ENCODE measurements at regions not wholly inside any gene's neighbourhood (a gene's known extent, or its start where the extent isn't known, plus 50 kb on each side); places are given as distances from the start of the nearest gene placed in this dataset.
A peak's percentile ranks its signal among the peaks of the same experiment; 100 is the strongest.

DNA sequence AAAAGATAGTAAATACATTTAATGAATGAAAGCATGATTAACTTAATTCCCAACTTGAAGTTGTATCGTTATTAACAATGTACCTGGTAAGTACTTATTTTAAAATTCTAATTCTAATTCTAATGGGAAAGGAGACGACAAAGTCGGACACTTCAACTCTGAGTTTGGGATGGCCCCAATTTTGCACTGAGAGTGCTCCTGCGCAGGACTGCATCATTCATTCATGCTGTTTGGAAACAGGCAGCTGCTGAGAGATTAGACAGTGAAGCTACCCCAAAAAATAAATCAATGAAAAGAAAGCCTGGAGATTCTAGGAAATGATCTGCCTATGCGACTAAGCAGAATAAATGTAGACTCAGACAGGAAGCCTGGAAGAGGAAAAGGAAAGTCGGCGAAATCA lies 141.7 kb upstream of the VKORC1L1 start:
- Histone ChIP-seq H4K20me1 (replicated peaks in 1 of 2; ENCODE audit: control insufficient read depth in 1 of 2, insufficient read depth in 2 of 2, low read length in 2 of 2) (no peaks in the 10 kb centered on the region), H3K79me2 (ENCODE audit: control insufficient read depth in 1 of 2, insufficient read depth in 2 of 2, low read length in 2 of 2) (no peaks in the 10 kb centered on the region), H4K8ac (ENCODE audit: extremely low read depth, insufficient read depth, low read length) (peak overlapping the region; percentile 87), H3K23ac (ENCODE audit: insufficient read length) (no peak overlapping the region), H2AK5ac (ENCODE audit: low read depth, low read length) (no peak overlapping the region), H2BK12ac (ENCODE audit: low read depth, low read length) (no peak overlapping the region), H3K36me3 (ENCODE audit: control insufficient read depth in 2 of 4, insufficient read depth in 4 of 4, low read length in 3 of 4) (no peaks in the 10 kb centered on the region; a peak in 1 of 8 replicates), H3K18ac (ENCODE audit: extremely low read depth, low read length) (no peak overlapping the region), H3K14ac (ENCODE audit: insufficient read length) (no peak overlapping the region), H3K23me2 (ENCODE audit: low read depth, low read length) (peaks cover 5% of the 10 kb centered on the region; the same call in 1 of the 2 replicates), H3K4me3 (ENCODE audit: extremely low read depth in 1 of 4, insufficient read depth in 2 of 4, low read depth in 3 of 4, low read length in 4 of 4) (peak overlapping the region; percentile 35 to 67 (median 65)), H2AFZ (ENCODE audit: low read length) (peak overlapping the region; percentile 28; the same call in 1 of the 2 replicates), H3K4me2 (ENCODE audit: insufficient read depth in 1 of 2, low read depth in 2 of 2, low read length in 2 of 2) (peak overlapping the region; percentile 59 to 82), H2BK20ac (ENCODE audit: low read length) (no peak overlapping the region), H3K27me3 (replicated peaks in 1 of 4; ENCODE audit: control insufficient read depth in 3 of 4, extremely low read depth in 1 of 4, insufficient read depth in 3 of 4, low read length in 3 of 4) (no peaks in the 10 kb centered on the region), H3K4ac (replicated peaks; ENCODE audit: insufficient read length, low read depth, low read length) (no peak overlapping the region), H2BK15ac (ENCODE audit: low read length) (no peak overlapping the region), H3K27ac (ENCODE audit: low read depth, low read length) (no peak overlapping the region), H4K5ac (ENCODE audit: insufficient read length, low read depth, low read length) (no peak overlapping the region), H3K9ac (replicated peaks in 1 of 4; ENCODE audit: extremely low read depth in 1 of 4, low read depth in 3 of 4, low read length in 3 of 4) (peak overlapping the region in 2 of 4 experiments; percentile 38 to 39; a peak in 3 of 7 replicates), H3K79me1 (ENCODE audit: low read depth, low read length) (no peaks in the 10 kb centered on the region), H3K4me1 (replicated peaks in 1 of 4; ENCODE audit: control insufficient read depth in 3 of 4, insufficient read depth in 4 of 4, low read length in 3 of 4) (no peaks in the 10 kb centered on the region), H2BK120ac (replicated peaks; ENCODE audit: low read depth, low read length) (no peak overlapping the region), H3K56ac (replicated peaks; ENCODE audit: insufficient read length, low read depth, low read length) (no peak overlapping the region), H3K9me3 (ENCODE audit: insufficient read depth in 2 of 2, low read depth in 1 of 2, low read length in 1 of 2) (no peaks in the 10 kb centered on the region), H2BK5ac (ENCODE audit: low read depth, low read length) (no peak overlapping the region), H4K91ac (replicated peaks; ENCODE audit: insufficient read length, low read length) (no peak overlapping the region)
- no peak for FAIRE-seq
- POLR2A ChIA-PET (ENCODE audit: partially characterized antibody) = interaction anchor here (2.3 kb wide), 1 partner anchor 19 kb away, joined by 15 read pairs; no protein-coding TSS in a partner anchor
- no peak for DNase-seq (ENCODE audit: low read depth in 1 of 2, low spot score in 2 of 2)
- CTCF ChIA-PET (ENCODE audit: partially characterized antibody) = interaction anchor here (1.0 to 1.3 kb wide), 2 partner anchors 20 to 35 kb away, joined by 4 to 5 read pairs; no protein-coding TSS in a partner anchor
- WGBS, 2 experiments (ENCODE audit: extremely low coverage in 1 of 2, insufficient coverage in 1 of 2, insufficient read length in 1 of 2, insufficient replicate concordance in 2 of 2, low coverage in 1 of 2, low lambda C conversion rate in 2 of 2, missing lambda C conversion rate in 1 of 2) = 69% methylated on average over 7 of the region's 7 CpGs; no CpG with 5 or more reads in 1 of the 2 experiments
- no peak for TF ChIP-seq SIN3A (conservative IDR thresholded peaks at IDR 0.05 in 1 of 2, IDR thresholded peaks at IDR 0.05 in 1 of 2; ENCODE audit: low read depth in 1 of 2, low read length in 2 of 2)
- TF ChIP-seq FOSL1 (IDR thresholded peaks at IDR 0.05; ENCODE audit: insufficient read depth, low read depth, low read length) = no peak
- TF ChIP-seq CBX8 (IDR thresholded peaks at IDR 0.05; ENCODE audit: borderline replicate concordance, low read depth, low read length) = no peak
- TF ChIP-seq, protein P1, sequence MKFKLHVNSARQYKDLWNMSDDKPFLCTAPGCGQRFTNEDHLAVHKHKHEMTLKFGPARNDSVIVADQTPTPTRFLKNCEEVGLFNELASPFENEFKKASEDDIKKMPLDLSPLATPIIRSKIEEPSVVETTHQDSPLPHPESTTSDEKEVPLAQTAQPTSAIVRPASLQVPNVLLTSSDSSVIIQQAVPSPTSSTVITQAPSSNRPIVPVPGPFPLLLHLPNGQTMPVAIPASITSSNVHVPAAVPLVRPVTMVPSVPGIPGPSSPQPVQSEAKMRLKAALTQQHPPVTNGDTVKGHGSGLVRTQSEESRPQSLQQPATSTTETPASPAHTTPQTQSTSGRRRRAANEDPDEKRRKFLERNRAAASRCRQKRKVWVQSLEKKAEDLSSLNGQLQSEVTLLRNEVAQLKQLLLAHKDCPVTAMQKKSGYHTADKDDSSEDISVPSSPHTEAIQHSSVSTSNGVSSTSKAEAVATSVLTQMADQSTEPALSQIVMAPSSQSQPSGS (IDR thresholded peaks at IDR 0.05; ENCODE audit: low read length) = no peak
- no peak for TF ChIP-seq JUND (IDR thresholded peaks at IDR 0.05; ENCODE audit: low read length)
- TF ChIP-seq HDAC6 (IDR thresholded peaks at IDR 0.05; ENCODE audit: low read depth, low read length) = no peak
- TF ChIP-seq KDM1A (IDR thresholded peaks at IDR 0.05; ENCODE audit: borderline replicate concordance, low read length) = no peak
- TF ChIP-seq SAP30 (IDR thresholded peaks at IDR 0.05; ENCODE audit: insufficient read depth, insufficient replicate concordance, low read length) = no peak
- no peak for TF ChIP-seq RBBP5 (IDR thresholded peaks at IDR 0.05; ENCODE audit: borderline replicate concordance, low read depth, low read length)
- TF ChIP-seq, protein P2, sequence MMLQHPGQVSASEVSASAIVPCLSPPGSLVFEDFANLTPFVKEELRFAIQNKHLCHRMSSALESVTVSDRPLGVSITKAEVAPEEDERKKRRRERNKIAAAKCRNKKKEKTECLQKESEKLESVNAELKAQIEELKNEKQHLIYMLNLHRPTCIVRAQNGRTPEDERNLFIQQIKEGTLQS (IDR thresholded peaks at IDR 0.05; ENCODE audit: insufficient read depth, low read depth, low read length) = no peak
- TF ChIP-seq RXRA (IDR thresholded peaks at IDR 0.05; ENCODE audit: insufficient read depth, low read depth, low read length) = no peak

Data from H1 (cell line).